Left lung (tissue), 4 donors: ENCODE measurements at regions not wholly inside any gene's neighbourhood (a gene's known extent, or its start where the extent isn't known, plus 50 kb on each side); places are given as distances from the start of the nearest gene placed in this dataset.

ENCODE experiments used
- ATAC-seq: fragments of 200-7000 bp; cut with Tn5 transposase; one replicate; pipeline ENCODE4 v1.9.1; 2020; ENCODE audit warnings: moderate library complexity
- DNase-seq, 4 donors: peaks; one replicate each; pipeline ENCODE4 v3.0.0-alpha.2; 2013 to 2020
- H3K27ac ChIP-seq, 2 donors: fragments of 200-600 bp; sonication (generic) in 1 of 2; one replicate each; pipeline versions ENCODE4 v1.5.0 to v1.8.0; 2020 to 2021
- H3K27me3 ChIP-seq, 2 donors: fragments of 200-600 bp; sonication (generic) in 1 of 2; one replicate each; pipeline versions ENCODE4 v1.5.0 to v1.8.0; 2020 to 2021
- H3K36me3 ChIP-seq, 2 donors: fragments of 200-600 bp; sonication (generic) in 1 of 2; one replicate each; pipeline versions ENCODE4 v1.5.0 to v1.8.0; 2020 to 2021
- H3K4me1 ChIP-seq, 2 donors: fragments of 200-600 bp; one replicate each; pipeline ENCODE4 v1.8.0; 2021
- H3K4me3 ChIP-seq, 2 donors: fragments of 200-600 bp; sonication (generic) in 1 of 2; one replicate each; pipeline versions ENCODE4 v1.5.0 to v1.8.0; 2020 to 2021; ENCODE audit warnings: mild to moderate bottlenecking in 1 of 2
- H3K9me3 ChIP-seq, 2 donors: fragments of 200-600 bp; sonication (generic) in 1 of 2; one replicate each; pipeline versions ENCODE4 v1.5.0 to v1.8.0; 2020 to 2021
- CTCF ChIP-seq, 2 donors: fragments of 200-600 bp; sonication (generic) in 1 of 2; IDR thresholded peaks; one replicate each; pipeline versions ENCODE4 v1.5.0 to v1.8.0; 2021; ENCODE audit warnings: antibody characterized with exemption in 2 of 2
- intact Hi-C, 2 donors: fragments of 100-400 bp; cut with DNase I; formaldehyde crosslinking; loops; one replicate each; pipeline versions ENCODE4 v1.11.2 to v1.14.2; 2022
- donor health status: DM: no; HTN: yes; CAD: no.
- donor health status: DM: no; HTN: no; CAD: no.

GRCh38 chr4:10917566-10917965, 233.0 kb upstream of the CLNK start:
- no peaks in the 10 kb centered on the region for H3K27me3 ChIP-seq
- H3K36me3 ChIP-seq = no peaks in the 10 kb centered on the region
- TF ChIP-seq CTCF (IDR thresholded peaks at IDR 0.05) = no peak
- no peaks in the 10 kb centered on the region for H3K4me1 ChIP-seq
- no peak overlapping the region for H3K4me3 ChIP-seq
- intact Hi-C loops = no loop called here
- peak in 2 of 4 donors; percentile 44 to 46 for DNase-seq
- H3K27ac ChIP-seq = no peak overlapping the region
- no peak for ATAC-seq
- no peaks in the 10 kb centered on the region for H3K9me3 ChIP-seq

- Histone ChIP-seq H3K4me3 (no peak overlapping the region), H3K4me1 (no peaks in the 10 kb centered on the region), H3K36me3 (no peaks in the 10 kb centered on the region), H3K27ac (no peak overlapping the region), H3K27me3 (no peaks in the 10 kb centered on the region), H3K9me3 (no peaks in the 10 kb centered on the region)
- ATAC-seq (no peak), DNase-seq (no peak)
- intact Hi-C loops = no loop called here
- no peak for TF ChIP-seq CTCF (IDR thresholded peaks at IDR 0.05)
Observed at GRCh38 chr4:10898072-10898471, 213.5 kb upstream of the CLNK start.

- no peaks in the 10 kb centered on the region for H3K36me3 ChIP-seq
- no peak for TF ChIP-seq CTCF (IDR thresholded peaks at IDR 0.05)
- H3K27ac ChIP-seq = no peak overlapping the region
- H3K4me3 ChIP-seq = no peak overlapping the region
- intact Hi-C loops = no loop called here
- DNase-seq = no peak
- ATAC-seq = no peak
- no peaks in the 10 kb centered on the region for H3K4me1 ChIP-seq
- H3K27me3 ChIP-seq = no peaks in the 10 kb centered on the region
- no peaks in the 10 kb centered on the region for H3K9me3 ChIP-seq
Observed at GRCh38 chr4:10897076-10897475, 212.5 kb upstream of the CLNK start.

GRCh38 chr4:10893395-10893794, 208.8 kb upstream of the CLNK start:
- ATAC-seq (no peak), DNase-seq (peak in 1 of 4 donors; percentile 3)
- no peaks in the 10 kb centered on the region for H3K36me3 ChIP-seq
- H3K27ac ChIP-seq = no peak overlapping the region
- H3K4me3 ChIP-seq = no peak overlapping the region
- no peaks in the 10 kb centered on the region for H3K9me3 ChIP-seq
- intact Hi-C loops = no loop called here
- H3K27me3 ChIP-seq = no peaks in the 10 kb centered on the region
- H3K4me1 ChIP-seq = no peaks in the 10 kb centered on the region
- TF ChIP-seq CTCF (IDR thresholded peaks at IDR 0.05) = no peak

GRCh38 chr4:10891866-10892265, 207.3 kb upstream of the CLNK start:
- Histone ChIP-seq H3K4me3 (no peak overlapping the region), H3K27me3 (no peaks in the 10 kb centered on the region), H3K27ac (no peak overlapping the region), H3K4me1 (no peaks in the 10 kb centered on the region), H3K9me3 (no peaks in the 10 kb centered on the region), H3K36me3 (no peaks in the 10 kb centered on the region)
- ATAC-seq = no peak
- intact Hi-C loops = no loop called here
- no peak for TF ChIP-seq CTCF (IDR thresholded peaks at IDR 0.05)
- no peak for DNase-seq
